Upper lobe of left lung (tissue), 4 donors: ENCODE measurements at regions not wholly inside any gene's neighbourhood (a gene's known extent, or its start where the extent isn't known, plus 50 kb on each side); places are given as distances from the start of the nearest gene placed in this dataset.

Experiments used
- CTCF ChIP-seq, 6 experiments: fragments of 450-650 bp in 4 of 6; fragments of 200-600 bp in 2 of 6; sonication (generic) in 2 of 6; IDR thresholded peaks; one replicate each; pipeline ENCODE4 v1.5.1; 2016 to 2019; ENCODE audit warnings: antibody characterized with exemption in 6 of 6
- EP300 ChIP-seq, 4 donors: sonication (generic); formaldehyde crosslinking; IDR thresholded peaks; one replicate each; pipeline ENCODE4 v1.5.1; 2017; ENCODE audit warnings: antibody characterized with exemption in 4 of 4, control low read depth in 2 of 4
- POLR2A ChIP-seq, 4 donors: fragments of 450-650 bp; IDR thresholded peaks; one replicate each; pipeline ENCODE4 v1.5.1; 2016 to 2017; ENCODE audit warnings: antibody characterized with exemption in 4 of 4, mild to moderate bottlenecking in 2 of 4

DNA sequence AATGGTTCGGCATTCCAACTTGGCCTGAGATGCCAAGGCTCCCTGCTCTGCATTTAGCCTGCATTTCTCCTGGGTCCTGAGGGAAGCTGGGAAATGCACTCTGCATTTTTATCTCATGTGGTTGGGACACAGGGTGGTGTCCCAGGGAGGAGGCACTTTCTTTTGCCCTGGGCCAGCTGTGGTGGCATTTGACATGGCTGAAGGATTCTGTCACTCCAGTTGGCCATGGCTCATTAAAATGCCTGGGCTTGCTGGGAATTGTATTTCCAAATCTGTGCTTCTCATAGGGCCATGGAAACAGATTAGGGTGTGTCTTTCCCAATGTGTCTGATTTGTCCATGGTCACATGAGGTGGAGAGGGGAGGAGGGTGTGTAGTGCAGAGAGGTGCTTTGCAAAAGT, 128.3 kb upstream of the RGMA start:
- TF ChIP-seq CTCF (IDR thresholded peaks at IDR 0.05) = no peak
- no peak for TF ChIP-seq EP300 (IDR thresholded peaks at IDR 0.05)
- TF ChIP-seq POLR2A (IDR thresholded peaks at IDR 0.05) = no peak
